T-cell (primary cell): ENCODE measurements at regions not wholly inside any gene's neighbourhood (a gene's known extent, or its start where the extent isn't known, plus 50 kb on each side); places are given as distances from the start of the nearest gene placed in this dataset.

Experiments used
- ATAC-seq, 4 experiments: fragments of 200-7000 bp in 3 of 4; fragments of 150-1000 bp in 1 of 4; cut with Tn5 transposase; replicated peaks in 1 of 4; 1 replicate in 3 of 4; 2 replicates in 1 of 4; pipeline ENCODE4 v1.10.0; 2021; ENCODE audit warnings: moderate library complexity in 3 of 4, mild to moderate bottlenecking in 2 of 4, moderate number of reproducible peaks in 1 of 4
- CTCF ChIA-PET, 2 donors: fragments of 300-600 bp; sonication (Branson Sonifier 250); formaldehyde crosslinking; loops; one replicate each; lab custom pipeline; 2022; ENCODE audit warnings: antibody characterized with exemption in 2 of 2; lab: Charles Lee
- POLR2A ChIA-PET, 2 donors: fragments of 300-600 bp; sonication (Branson Sonifier 250); formaldehyde crosslinking; loops; one replicate each; lab custom pipeline; 2022; ENCODE audit warnings: antibody characterized with exemption in 2 of 2; lab: Charles Lee
- DNase-seq, 35 experiments: peaks; one replicate each; pipeline versions ENCODE4 v3.0.0 to v3.0.0-alpha.2; 2013 to 2023
- H3K27ac ChIP-seq: one replicate; pipeline ENCODE4 v1.5.1; 2013; ENCODE audit warnings: low read length
- H3K27me3 ChIP-seq, 2 experiments: replicated peaks in 1 of 2; 1 replicate in 1 of 2; 2 replicates in 1 of 2; pipeline versions ENCODE4 v1.6.1 to v1.7.0; 2013; ENCODE audit warnings: low read length in 1 of 2, mixed read lengths in 1 of 2; ENCODE audit not compliant: control insufficient read depth in 2 of 2, insufficient read depth in 2 of 2; ENCODE audit errors: extremely low read depth in 1 of 2
- H3K36me3 ChIP-seq, 2 donors: 1 replicate in 1 of 2; 2 replicates in 1 of 2; pipeline versions ENCODE4 v1.6.1 to v1.7.0; 2013; ENCODE audit warnings: low read length in 1 of 2; ENCODE audit not compliant: control insufficient read depth in 2 of 2, insufficient read depth in 1 of 2; ENCODE audit errors: extremely low read depth in 1 of 2
- H3K4me1 ChIP-seq, 2 experiments: 1 replicate in 1 of 2; 2 replicates in 1 of 2; pipeline versions ENCODE4 v1.6.1 to v1.7.0; 2013; ENCODE audit warnings: low read length in 2 of 2, mixed read lengths in 1 of 2; ENCODE audit not compliant: insufficient read depth in 2 of 2, control insufficient read depth in 1 of 2; ENCODE audit errors: extremely low read depth in 1 of 2
- H3K4me3 ChIP-seq, 2 donors: 1 replicate in 1 of 2; 2 replicates in 1 of 2; pipeline versions ENCODE4 v1.5.1 to v1.7.0; 2013; ENCODE audit warnings: mild to moderate bottlenecking in 2 of 2, low read length in 1 of 2, moderate library complexity in 1 of 2; ENCODE audit not compliant: control insufficient read depth in 1 of 2; ENCODE audit errors: extremely low read depth in 1 of 2
- H3K9me3 ChIP-seq: 2 replicates; pipeline ENCODE4 v1.7.0; 2013
- H3K27ac Mint-ChIP-seq, 2 donors: one replicate each; pipeline ENCODE4 v1.8.0; 2020 to 2021; ENCODE audit warnings: mild to moderate bottlenecking in 2 of 2, mixed read lengths in 2 of 2
- H3K27me3 Mint-ChIP-seq, 2 donors: one replicate each; pipeline ENCODE4 v1.8.0; 2021 to 2022; ENCODE audit warnings: mixed read lengths in 2 of 2
- H3K36me3 Mint-ChIP-seq: one replicate; pipeline ENCODE4 v1.8.0; 2021; ENCODE audit warnings: mixed read lengths
- H3K4me1 Mint-ChIP-seq, 3 donors: one replicate each; pipeline ENCODE4 v1.8.0; 2020 to 2022; ENCODE audit warnings: mixed read lengths in 3 of 3, mild to moderate bottlenecking in 1 of 3
- H3K4me3 Mint-ChIP-seq, 3 donors: one replicate each; pipeline ENCODE4 v1.8.0; 2020 to 2022; ENCODE audit warnings: mild to moderate bottlenecking in 3 of 3, mixed read lengths in 3 of 3, moderate library complexity in 3 of 3
- H3K9me3 Mint-ChIP-seq, 3 donors: one replicate each; pipeline ENCODE4 v1.8.0; 2020 to 2022; ENCODE audit warnings: mixed read lengths in 3 of 3
- WGBS: methylation state at CpG from one replicate; pipeline ENCODE4 v1.1.5; 2013; ENCODE audit warnings: missing lambda C conversion rate; ENCODE audit not compliant: insufficient coverage; 5-methylcytosine and 5-hydroxymethylcytosine counted together

DNA sequence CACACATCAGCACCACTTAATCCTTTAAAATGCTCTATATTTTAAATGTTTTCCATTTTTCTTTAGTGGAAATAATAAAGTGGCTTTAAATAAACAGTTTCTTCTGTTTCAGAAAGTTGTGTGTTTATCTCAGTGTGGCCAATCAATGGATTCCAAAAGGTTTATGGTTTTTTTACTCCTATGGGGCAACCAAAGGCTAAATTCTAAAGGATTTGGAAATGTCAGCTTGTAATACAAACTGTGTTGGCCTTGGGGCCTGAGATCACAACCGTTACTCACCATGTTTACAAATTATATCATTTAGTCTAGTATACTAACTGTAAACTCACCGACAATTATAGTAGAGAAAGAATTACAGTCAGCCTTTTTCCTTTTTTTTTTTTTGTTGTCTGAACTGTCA is 827.2 kb downstream of the EPHA4 start:
- WGBS, result no CpG with 5 or more reads among the region's 2 CpGs
- H3K27me3 ChIP-seq, result peaks cover 0 to 3% of the 10 kb centered on the region in 2 experiments
- Mint-ChIP-seq H3K36me3 (no peaks in the 10 kb centered on the region), H3K4me3 (no peak overlapping the region), H3K9me3 (no peaks in the 10 kb centered on the region), H3K27me3 (no peaks in the 10 kb centered on the region), H3K27ac (no peak overlapping the region), H3K4me1 (no peaks in the 10 kb centered on the region)
- H3K4me3 ChIP-seq, result no peak overlapping the region
- POLR2A ChIA-PET, result interaction anchor here in 1 of 2 donors (0.6 kb wide), 1 partner anchor 10 kb away, joined by 4 read pairs; no protein-coding TSS in a partner anchor
- no peak overlapping the region for H3K27ac ChIP-seq
- DNase-seq (no peak), ATAC-seq (no peak)
- no peaks in the 10 kb centered on the region for H3K36me3 ChIP-seq
- CTCF ChIA-PET, result no interaction called here
- no peaks in the 10 kb centered on the region for H3K4me1 ChIP-seq
- no peaks in the 10 kb centered on the region for H3K9me3 ChIP-seq

DNA sequence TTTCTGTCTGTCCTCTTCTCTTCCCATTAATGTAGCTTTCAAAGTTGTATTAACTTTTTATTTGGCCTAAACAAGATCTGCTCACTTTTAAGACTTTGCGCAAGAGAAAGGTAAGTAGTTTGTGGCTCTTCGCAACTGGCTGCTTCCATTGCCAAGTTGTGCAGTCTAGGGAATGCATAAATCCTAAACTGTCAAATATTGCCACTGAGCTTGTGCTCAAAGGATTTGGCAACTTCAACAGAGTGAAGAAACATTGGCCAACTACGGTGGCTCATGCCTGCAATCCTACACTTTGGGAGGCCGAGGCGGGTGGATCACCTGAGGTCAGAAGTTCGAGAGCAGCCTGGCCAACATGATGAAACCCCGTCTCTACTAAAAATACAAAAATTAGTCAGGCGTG is 826.4 kb downstream of the EPHA4 start:
- Histone ChIP-seq H3K27ac (no peak overlapping the region), H3K9me3 (no peaks in the 10 kb centered on the region), H3K4me3 (no peak overlapping the region), H3K27me3 (peaks cover 0 to 3% of the 10 kb centered on the region in 2 experiments), H3K4me1 (no peaks in the 10 kb centered on the region), H3K36me3 (no peaks in the 10 kb centered on the region)
- ChIA-PET POLR2A (interaction anchor here in 1 of 2 donors (0.6 kb wide), 1 partner anchor 10 kb away, joined by 4 read pairs; no protein-coding TSS in a partner anchor), CTCF (no interaction called here)
- DNase-seq (no peak), ATAC-seq (no peak)
- no peaks in the 10 kb centered on the region for H3K9me3 Mint-ChIP-seq
- no peaks in the 10 kb centered on the region for H3K4me1 Mint-ChIP-seq
- H3K27ac Mint-ChIP-seq, result no peak overlapping the region
- no peaks in the 10 kb centered on the region for H3K36me3 Mint-ChIP-seq
- H3K27me3 Mint-ChIP-seq, result no peaks in the 10 kb centered on the region
- H3K4me3 Mint-ChIP-seq, result no peak overlapping the region
- WGBS, result 100% methylated on average over 2 of the region's 8 CpGs

DNA sequence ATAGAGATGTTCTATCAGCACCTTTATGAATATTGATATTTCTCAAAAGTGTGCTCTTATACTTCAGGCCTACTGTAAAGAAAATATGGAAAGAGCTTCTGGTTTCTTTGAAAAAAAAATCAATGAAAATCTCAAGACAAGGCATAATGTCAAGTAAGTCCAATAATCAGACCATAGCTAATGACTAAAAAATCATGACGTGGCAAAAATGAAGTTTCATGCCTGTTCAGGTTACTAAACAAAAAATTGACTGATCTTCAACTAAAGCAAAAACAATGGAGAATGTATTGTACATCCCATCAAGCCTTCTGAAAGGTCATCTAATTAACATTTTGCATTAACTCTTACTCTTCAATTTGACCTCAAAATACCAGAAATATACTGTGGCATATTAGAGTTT is 824.4 kb downstream of the EPHA4 start:
- ATAC-seq, result no peak

DNA sequence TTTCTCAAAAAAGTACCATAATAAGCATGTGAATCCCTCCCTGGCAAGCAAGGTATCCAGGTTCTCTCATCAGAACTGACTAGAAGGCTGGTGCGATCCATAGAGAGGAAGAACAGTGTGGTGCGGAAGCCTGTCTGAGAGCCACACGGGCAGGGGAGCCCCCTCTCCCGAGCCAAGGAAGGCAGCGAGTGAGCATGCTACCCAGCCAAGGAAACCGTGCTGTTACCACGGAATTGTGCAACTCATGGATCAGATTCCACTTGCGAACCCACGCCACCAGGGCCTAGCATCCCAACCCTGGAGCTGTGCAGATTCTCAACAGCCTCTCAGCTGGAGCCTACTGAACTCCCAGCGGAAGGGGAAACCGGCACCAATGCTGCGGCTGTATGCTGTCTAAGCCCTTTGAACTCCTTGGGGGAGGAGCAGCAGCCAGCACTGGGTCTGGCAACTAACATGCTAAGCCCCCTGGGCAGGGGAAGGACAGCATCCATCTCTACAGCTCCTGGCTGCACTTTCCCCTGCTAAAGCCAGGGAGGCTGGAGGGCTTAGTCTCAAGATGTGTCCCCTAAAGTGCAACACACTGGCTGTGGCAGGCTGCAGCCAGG is 823.1 kb downstream of the EPHA4 start:
- peaks cover 3 to 7% (median 3%) of the 10 kb centered on the region in 3 donors for H3K9me3 Mint-ChIP-seq
- H3K4me3 Mint-ChIP-seq, result no peak overlapping the region
- H3K9me3 ChIP-seq, result no peaks in the 10 kb centered on the region
- H3K27ac Mint-ChIP-seq, result no peak overlapping the region
- H3K4me1 ChIP-seq, result no peaks in the 10 kb centered on the region
- no peak overlapping the region for H3K4me3 ChIP-seq
- ATAC-seq (peak in 1 of 4 experiments; percentile 11), DNase-seq (no peak)
- H3K36me3 Mint-ChIP-seq, result no peaks in the 10 kb centered on the region
- no peaks in the 10 kb centered on the region for H3K27me3 Mint-ChIP-seq
- H3K36me3 ChIP-seq, result no peaks in the 10 kb centered on the region
- no peak overlapping the region for H3K27ac ChIP-seq
- ChIA-PET POLR2A (interaction anchor here in 1 of 2 donors (0.6 kb wide), 2 partner anchors 214 to 383 kb away, joined by 3 read pairs; no protein-coding TSS in a partner anchor), CTCF (no interaction called here)
- H3K4me1 Mint-ChIP-seq, result no peaks in the 10 kb centered on the region
- peaks cover 0 to 3% of the 10 kb centered on the region in 2 experiments for H3K27me3 ChIP-seq
- 74% methylated on average over 11 of the region's 12 CpGs for WGBS

More for the DNA sequence above, 824.4 kb downstream of the EPHA4 start:
- Histone ChIP-seq H3K36me3 (no peaks in the 10 kb centered on the region), H3K4me1 (no peaks in the 10 kb centered on the region), H3K4me3 (no peak overlapping the region), H3K9me3 (no peaks in the 10 kb centered on the region), H3K27ac (no peak overlapping the region), H3K27me3 (peaks cover 0 to 3% of the 10 kb centered on the region in 2 experiments)
- Mint-ChIP-seq H3K36me3 (no peaks in the 10 kb centered on the region), H3K9me3 (peaks cover 3 to 7% (median 3%) of the 10 kb centered on the region in 3 donors), H3K4me1 (no peaks in the 10 kb centered on the region), H3K4me3 (no peak overlapping the region), H3K27me3 (no peaks in the 10 kb centered on the region), H3K27ac (no peak overlapping the region)
- POLR2A ChIA-PET, result no interaction called here
- no CpG with 5 or more reads among the region's 1 CpG for WGBS
- CTCF ChIA-PET, result no interaction called here
- DNase-seq, result no peak

DNA sequence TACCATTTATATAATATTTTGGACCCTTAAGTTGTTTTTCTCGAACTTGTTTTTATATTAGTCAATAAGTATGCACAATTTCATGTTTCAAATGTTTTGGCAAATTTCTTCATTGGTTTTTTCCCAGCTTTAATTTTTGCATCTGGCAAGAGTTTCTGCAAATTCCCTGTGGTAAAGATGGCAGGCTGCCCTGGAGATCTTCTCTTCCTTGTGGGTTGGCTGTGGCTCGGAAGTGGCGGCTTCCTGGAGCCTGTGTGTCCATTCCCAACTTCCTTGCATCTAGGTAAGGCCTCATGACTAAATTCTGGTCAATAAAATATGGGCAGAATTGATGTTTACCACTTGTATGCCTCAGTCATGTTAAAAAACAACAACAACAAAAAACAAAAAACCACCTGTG is 818.6 kb downstream of the EPHA4 start:
- Histone ChIP-seq H3K9me3 (no peaks in the 10 kb centered on the region), H3K36me3 (no peaks in the 10 kb centered on the region), H3K27ac (no peak overlapping the region), H3K4me3 (no peak overlapping the region), H3K4me1 (no peaks in the 10 kb centered on the region), H3K27me3 (peaks cover 0 to 3% of the 10 kb centered on the region in 2 experiments)
- CTCF ChIA-PET, result no interaction called here
- peaks cover 0 to 5% (median 0%) of the 10 kb centered on the region in 3 donors for H3K4me1 Mint-ChIP-seq
- no CpG with 5 or more reads among the region's 3 CpGs for WGBS
- H3K9me3 Mint-ChIP-seq, result peaks cover 3 to 7% (median 3%) of the 10 kb centered on the region in 3 donors
- DNase-seq (no peak), ATAC-seq (no peak)
- H3K27ac Mint-ChIP-seq, result no peak overlapping the region
- POLR2A ChIA-PET, result no interaction called here
- no peaks in the 10 kb centered on the region for H3K27me3 Mint-ChIP-seq
- H3K4me3 Mint-ChIP-seq, result no peak overlapping the region
- H3K36me3 Mint-ChIP-seq, result no peaks in the 10 kb centered on the region

DNA sequence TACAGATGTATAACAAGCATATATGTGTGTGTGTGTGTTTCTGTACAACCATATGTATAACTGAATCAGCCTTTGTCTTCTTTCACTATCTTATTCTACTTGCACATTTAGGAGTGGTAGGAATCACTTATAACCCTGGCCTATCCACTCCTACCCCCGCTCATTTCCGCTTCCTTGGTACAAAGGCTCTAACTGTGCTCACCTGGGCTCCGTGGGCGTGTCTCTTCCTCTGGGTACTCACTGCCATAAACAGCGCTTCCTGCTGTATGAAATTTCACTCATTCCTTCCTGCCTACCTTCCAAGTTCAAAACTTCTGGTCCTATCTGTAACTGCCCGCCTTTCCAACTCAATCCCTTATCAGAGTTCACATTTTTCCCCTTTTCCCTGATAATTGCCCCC is 815.5 kb downstream of the EPHA4 start:
- no peak overlapping the region for H3K4me3 ChIP-seq
- H3K27me3 ChIP-seq, result no peaks in the 10 kb centered on the region
- Mint-ChIP-seq H3K4me3 (no peak overlapping the region), H3K27ac (no peak overlapping the region), H3K36me3 (no peaks in the 10 kb centered on the region), H3K27me3 (no peaks in the 10 kb centered on the region), H3K9me3 (no peaks in the 10 kb centered on the region), H3K4me1 (peaks cover 0 to 5% (median 0%) of the 10 kb centered on the region in 3 donors)
- H3K9me3 ChIP-seq, result no peaks in the 10 kb centered on the region
- no peak for ATAC-seq
- no peaks in the 10 kb centered on the region for H3K4me1 ChIP-seq
- POLR2A ChIA-PET, result no interaction called here
- 79% methylated on average over 5 of the region's 6 CpGs for WGBS
- CTCF ChIA-PET, result no interaction called here
- H3K36me3 ChIP-seq, result no peaks in the 10 kb centered on the region
- H3K27ac ChIP-seq, result no peak overlapping the region
- no peak for DNase-seq
